ENCODE measurements at regions not wholly inside any gene's neighbourhood (a gene's known extent, or its start where the extent isn't known, plus 50 kb on each side); places are given as distances from the start of the nearest gene placed in this dataset.

- TF ChIP-seq, protein P1, sequence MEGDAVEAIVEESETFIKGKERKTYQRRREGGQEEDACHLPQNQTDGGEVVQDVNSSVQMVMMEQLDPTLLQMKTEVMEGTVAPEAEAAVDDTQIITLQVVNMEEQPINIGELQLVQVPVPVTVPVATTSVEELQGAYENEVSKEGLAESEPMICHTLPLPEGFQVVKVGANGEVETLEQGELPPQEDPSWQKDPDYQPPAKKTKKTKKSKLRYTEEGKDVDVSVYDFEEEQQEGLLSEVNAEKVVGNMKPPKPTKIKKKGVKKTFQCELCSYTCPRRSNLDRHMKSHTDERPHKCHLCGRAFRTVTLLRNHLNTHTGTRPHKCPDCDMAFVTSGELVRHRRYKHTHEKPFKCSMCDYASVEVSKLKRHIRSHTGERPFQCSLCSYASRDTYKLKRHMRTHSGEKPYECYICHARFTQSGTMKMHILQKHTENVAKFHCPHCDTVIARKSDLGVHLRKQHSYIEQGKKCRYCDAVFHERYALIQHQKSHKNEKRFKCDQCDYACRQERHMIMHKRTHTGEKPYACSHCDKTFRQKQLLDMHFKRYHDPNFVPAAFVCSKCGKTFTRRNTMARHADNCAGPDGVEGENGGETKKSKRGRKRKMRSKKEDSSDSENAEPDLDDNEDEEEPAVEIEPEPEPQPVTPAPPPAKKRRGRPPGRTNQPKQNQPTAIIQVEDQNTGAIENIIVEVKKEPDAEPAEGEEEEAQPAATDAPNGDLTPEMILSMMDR (IDR thresholded peaks at IDR 0.05; ENCODE audit: low read depth, low read length) = no peak
- no peak overlapping the region for H3K4me3 ChIP-seq (ENCODE audit: low read depth, low read length)
Measured at GRCh38 chr6:165959627-165960026, 208.0 kb downstream of the TBXT start.

DNA sequence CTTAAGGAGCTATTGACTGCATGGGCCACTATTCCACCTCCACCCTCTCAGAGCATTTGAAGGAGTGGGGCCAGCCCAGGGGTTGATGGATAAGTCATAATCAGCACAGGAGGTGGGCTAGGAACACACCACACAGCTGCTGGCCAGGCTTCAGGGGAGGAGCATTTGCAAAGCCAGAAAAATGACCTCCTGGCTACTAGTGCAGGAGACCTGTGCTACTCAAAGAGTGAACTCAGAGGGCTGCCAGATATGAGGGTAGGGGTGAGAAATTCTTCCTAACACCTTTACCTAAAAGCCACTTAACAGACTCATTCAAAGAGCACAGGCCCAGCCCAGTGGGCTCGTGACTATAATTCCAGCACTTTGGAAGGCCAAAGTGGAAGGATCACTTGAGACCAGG lies 210.8 kb downstream of the TBXT start:
- no peak overlapping the region for H3K4me3 ChIP-seq (ENCODE audit: low read depth, low read length)
- TF ChIP-seq, protein P1 (IDR thresholded peaks at IDR 0.05; ENCODE audit: low read depth, low read length) = no peak

DNA sequence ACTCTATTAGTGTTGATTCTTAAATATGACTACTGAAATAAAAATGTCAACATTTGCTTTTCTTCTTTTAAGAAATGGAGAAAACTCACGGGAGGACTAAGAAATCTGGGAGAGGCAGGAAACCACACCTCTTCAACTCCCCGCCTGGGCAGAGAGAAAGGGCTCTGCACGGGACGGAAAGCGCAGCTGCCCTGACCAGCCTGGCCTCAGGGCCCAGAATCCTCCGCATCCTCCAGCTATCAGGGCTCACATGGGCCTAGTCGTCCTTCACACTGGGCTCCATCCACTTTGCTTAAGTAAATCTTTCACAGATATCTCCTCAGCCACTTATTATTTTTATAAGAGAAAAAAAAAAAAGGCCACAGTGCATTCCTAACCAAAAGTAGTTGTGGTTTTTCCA lies 215.1 kb downstream of the TBXT start:
- no peak overlapping the region for H3K4me3 ChIP-seq (ENCODE audit: low read depth, low read length)
- TF ChIP-seq, protein P1 (IDR thresholded peaks at IDR 0.05; ENCODE audit: low read depth, low read length) = no peak

DNA sequence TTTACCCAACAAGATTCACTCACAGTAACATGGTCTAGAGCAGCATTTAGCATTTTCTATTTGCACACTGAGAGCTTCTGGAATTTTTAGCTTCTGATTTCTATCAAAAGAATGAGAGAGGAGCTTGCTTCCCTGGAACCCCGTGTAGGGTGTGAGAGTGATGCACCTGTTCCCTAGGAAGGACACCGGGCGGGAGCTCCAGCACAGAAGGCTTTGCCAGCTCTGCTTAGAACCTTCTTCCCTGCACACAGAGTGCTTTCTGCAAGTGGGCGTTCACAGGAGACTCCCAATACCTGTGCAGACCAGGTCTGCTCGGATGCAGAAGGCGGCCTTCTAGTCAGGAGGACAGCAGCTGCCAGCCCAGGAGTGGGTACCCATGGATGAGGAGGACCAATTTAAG lies 217.3 kb downstream of the TBXT start:
- TF ChIP-seq, protein P1 (IDR thresholded peaks at IDR 0.05; ENCODE audit: low read depth, low read length) = no peak
- no peak overlapping the region for H3K4me3 ChIP-seq (ENCODE audit: low read depth, low read length)

- H3K4me3 ChIP-seq (ENCODE audit: low read depth, low read length) = no peak overlapping the region
- TF ChIP-seq, protein P1 (IDR thresholded peaks at IDR 0.05; ENCODE audit: low read depth, low read length) = no peak
Measured at GRCh38 chr6:165949324-165949723, 218.3 kb downstream of the TBXT start.

DNA sequence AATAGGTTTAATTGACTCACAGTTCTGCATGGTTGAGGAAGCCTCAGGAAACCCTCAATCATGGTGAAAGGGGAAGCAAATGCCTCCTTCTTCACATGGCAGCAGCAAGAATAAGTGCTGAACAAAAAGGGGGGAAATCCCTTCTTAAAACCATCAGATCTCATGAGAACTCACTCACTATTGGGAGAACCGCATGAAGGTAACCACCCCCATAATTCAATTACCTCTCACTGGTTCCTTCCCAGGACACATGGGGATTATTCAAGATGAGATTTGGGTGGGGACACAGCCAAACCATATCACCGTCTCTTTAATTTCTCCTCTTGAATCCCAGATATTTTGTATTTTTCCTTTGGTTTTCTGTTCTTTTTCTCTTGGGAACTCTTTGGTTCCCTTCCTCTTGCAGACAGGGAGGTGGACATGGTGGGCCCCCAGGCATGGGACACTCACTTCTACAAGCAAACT lies 223.6 kb downstream of the TBXT start:
- H3K4me3 ChIP-seq (ENCODE audit: low read depth, low read length) = no peak overlapping the region
- TF ChIP-seq, protein P1 (IDR thresholded peaks at IDR 0.05; ENCODE audit: low read depth, low read length) = no peak

DNA sequence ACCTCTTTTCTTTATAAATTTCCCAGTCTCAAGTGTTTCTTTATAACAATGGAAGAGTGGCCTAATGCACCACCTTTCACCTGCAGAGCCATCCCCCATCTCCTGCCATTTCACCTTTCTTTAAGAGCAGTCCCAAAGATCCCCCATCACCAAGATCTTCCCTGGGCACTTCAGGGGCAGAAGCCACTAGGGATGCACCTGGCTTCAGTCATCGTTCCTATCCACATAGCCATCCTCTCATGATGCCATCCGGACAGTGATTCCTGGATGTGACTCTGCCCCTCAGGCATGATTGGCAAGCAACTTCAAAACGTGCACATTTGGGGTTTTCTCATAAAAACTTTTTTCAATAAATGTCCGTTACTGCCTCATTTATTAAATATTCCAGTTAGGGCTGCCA lies 225.9 kb downstream of the TBXT start:
- no peak overlapping the region for H3K4me3 ChIP-seq (ENCODE audit: low read depth, low read length)
- TF ChIP-seq, protein P1 (IDR thresholded peaks at IDR 0.05; ENCODE audit: low read depth, low read length) = no peak

All from WI38 (cell line).